ENCODE measurements at regions not wholly inside any gene's neighbourhood (a gene's known extent, or its start where the extent isn't known, plus 50 kb on each side); places are given as distances from the start of the nearest gene placed in this dataset.

DNA sequence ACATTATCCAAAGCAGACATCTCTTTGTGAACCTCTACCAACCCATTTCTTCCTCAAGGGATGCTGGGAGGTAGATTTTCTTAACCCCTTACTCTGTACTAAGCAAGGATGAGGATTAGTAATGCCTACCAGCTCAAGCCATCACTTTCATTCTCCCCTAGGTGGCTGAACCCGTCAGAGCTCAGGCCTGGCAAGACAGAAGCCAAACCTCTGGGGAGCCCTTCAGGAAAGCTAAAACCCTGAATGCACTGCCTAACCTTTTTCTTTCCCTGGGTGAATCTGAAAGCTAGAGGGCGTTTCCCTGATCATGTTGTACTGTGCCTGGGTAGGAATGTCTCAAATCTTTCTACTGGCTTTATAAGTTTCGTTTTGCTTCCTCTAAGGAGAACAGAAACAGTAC, 617.3 kb downstream of the RPL10L start:
- Mint-ChIP-seq H3K9me3 (ENCODE audit: unreplicated experiment) (no peaks in the 10 kb centered on the region), H3K27me3 (ENCODE audit: insufficient read depth, unreplicated experiment) (peaks cover 3% of the 10 kb centered on the region), H3K27ac (ENCODE audit: unreplicated experiment) (no peak overlapping the region), H3K36me3 (ENCODE audit: insufficient read depth, unreplicated experiment) (no peaks in the 10 kb centered on the region), H3K4me3 (ENCODE audit: unreplicated experiment) (no peak overlapping the region), H3K4me1 (ENCODE audit: low read depth, unreplicated experiment) (no peaks in the 10 kb centered on the region)
- Histone ChIP-seq H3K36me3 (ENCODE audit: control insufficient read depth, insufficient read depth, low read length) (no peaks in the 10 kb centered on the region), H3K27me3 (replicated peaks; ENCODE audit: control insufficient read depth, insufficient read depth, low read length) (no peaks in the 10 kb centered on the region), H3K4me3 (ENCODE audit: low read depth, low read length) (no peak overlapping the region), H3K4me1 (no peaks in the 10 kb centered on the region), H3K9me3 (no peaks in the 10 kb centered on the region)
- TF ChIP-seq, protein P1, sequence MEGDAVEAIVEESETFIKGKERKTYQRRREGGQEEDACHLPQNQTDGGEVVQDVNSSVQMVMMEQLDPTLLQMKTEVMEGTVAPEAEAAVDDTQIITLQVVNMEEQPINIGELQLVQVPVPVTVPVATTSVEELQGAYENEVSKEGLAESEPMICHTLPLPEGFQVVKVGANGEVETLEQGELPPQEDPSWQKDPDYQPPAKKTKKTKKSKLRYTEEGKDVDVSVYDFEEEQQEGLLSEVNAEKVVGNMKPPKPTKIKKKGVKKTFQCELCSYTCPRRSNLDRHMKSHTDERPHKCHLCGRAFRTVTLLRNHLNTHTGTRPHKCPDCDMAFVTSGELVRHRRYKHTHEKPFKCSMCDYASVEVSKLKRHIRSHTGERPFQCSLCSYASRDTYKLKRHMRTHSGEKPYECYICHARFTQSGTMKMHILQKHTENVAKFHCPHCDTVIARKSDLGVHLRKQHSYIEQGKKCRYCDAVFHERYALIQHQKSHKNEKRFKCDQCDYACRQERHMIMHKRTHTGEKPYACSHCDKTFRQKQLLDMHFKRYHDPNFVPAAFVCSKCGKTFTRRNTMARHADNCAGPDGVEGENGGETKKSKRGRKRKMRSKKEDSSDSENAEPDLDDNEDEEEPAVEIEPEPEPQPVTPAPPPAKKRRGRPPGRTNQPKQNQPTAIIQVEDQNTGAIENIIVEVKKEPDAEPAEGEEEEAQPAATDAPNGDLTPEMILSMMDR (IDR thresholded peaks at IDR 0.05; ENCODE audit: insufficient read depth in 1 of 2, low read depth in 1 of 2, low read length in 1 of 2, severe bottlenecking in 1 of 2, unreplicated experiment in 1 of 2) = no peak
- ChIA-PET CTCF (no interaction called here), POLR2A (no interaction called here)
- intact Hi-C loops (cut with micrococcal nuclease; ENCODE audit: unreplicated experiment) = no loop called here
- no peak for DNase-seq
- BruUV-seq (replicated peaks) = no TSS peak

DNA sequence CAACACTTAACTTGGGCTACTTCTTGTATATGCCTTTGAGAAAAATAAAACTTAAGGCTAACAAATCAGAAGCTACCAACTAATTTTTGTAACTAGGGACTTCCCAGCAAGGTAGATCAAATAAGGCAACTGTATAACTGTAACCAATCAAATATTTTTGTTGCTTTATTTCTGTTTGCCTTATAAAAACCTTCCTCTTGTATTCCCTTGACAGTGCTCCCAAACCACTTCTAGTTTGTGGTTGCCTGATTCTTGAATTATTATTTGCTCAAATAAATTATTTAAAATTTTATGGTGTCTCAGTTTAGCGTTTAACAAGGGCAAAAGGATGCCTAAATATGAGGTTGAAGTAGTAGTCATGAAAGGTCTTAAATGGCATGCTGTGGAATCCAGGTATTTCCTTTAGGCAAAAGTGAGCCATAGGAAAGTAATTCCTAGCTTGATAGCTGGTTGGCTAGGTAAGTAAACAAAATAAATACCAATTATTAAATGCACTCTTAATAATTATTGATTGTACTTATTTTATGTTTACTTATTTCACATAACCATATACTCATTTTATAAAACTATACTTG, 632.6 kb downstream of the RPL10L start:
- Histone ChIP-seq H3K36me3 (ENCODE audit: control insufficient read depth, insufficient read depth, low read length) (no peaks in the 10 kb centered on the region), H3K4me1 (no peaks in the 10 kb centered on the region), H3K27me3 (replicated peaks; ENCODE audit: control insufficient read depth, insufficient read depth, low read length) (no peaks in the 10 kb centered on the region), H3K9me3 (no peaks in the 10 kb centered on the region), H3K4me3 (ENCODE audit: low read depth, low read length) (no peak overlapping the region)
- Mint-ChIP-seq H3K4me1 (ENCODE audit: low read depth, unreplicated experiment) (no peaks in the 10 kb centered on the region), H3K27me3 (ENCODE audit: insufficient read depth, unreplicated experiment) (peaks cover 13% of the 10 kb centered on the region), H3K36me3 (ENCODE audit: insufficient read depth, unreplicated experiment) (no peaks in the 10 kb centered on the region), H3K4me3 (ENCODE audit: unreplicated experiment) (no peak overlapping the region), H3K27ac (ENCODE audit: unreplicated experiment) (no peak overlapping the region), H3K9me3 (ENCODE audit: unreplicated experiment) (no peaks in the 10 kb centered on the region)
- TF ChIP-seq, protein P1 (IDR thresholded peaks at IDR 0.05; ENCODE audit: insufficient read depth in 1 of 2, low read depth in 1 of 2, low read length in 1 of 2, severe bottlenecking in 1 of 2, unreplicated experiment in 1 of 2) = no peak
- BruUV-seq (replicated peaks) = no TSS peak
- POLR2A ChIA-PET = no interaction called here
- intact Hi-C loops (cut with micrococcal nuclease; ENCODE audit: unreplicated experiment) = no loop called here
- CTCF ChIA-PET = no interaction called here
- DNase-seq = no peak

DNA sequence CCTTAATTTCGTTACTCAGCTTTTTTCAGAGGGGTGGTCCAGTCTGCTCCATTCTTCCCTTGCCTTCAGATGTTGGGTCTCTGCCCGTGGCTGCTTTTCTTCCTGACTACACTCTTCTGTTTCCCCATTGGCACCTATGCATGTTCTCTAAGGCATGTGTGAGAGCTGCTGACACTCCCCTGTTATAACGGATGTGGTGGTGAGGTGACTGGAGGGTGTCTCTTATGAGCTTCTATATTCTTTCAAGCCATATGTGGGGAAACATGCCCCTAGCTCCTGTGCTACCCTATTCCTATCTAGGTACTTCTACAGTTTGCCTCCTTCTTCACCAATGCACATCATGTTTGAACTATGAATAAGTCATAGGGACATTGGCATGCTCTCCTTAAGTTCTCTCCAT, 643.2 kb downstream of the RPL10L start:
- TF ChIP-seq, protein P1 (IDR thresholded peaks at IDR 0.05; ENCODE audit: insufficient read depth in 1 of 2, low read depth in 1 of 2, low read length in 1 of 2, severe bottlenecking in 1 of 2, unreplicated experiment in 1 of 2) = no peak
- no peaks in the 10 kb centered on the region for H3K36me3 ChIP-seq (ENCODE audit: control insufficient read depth, insufficient read depth, low read length)
- no peak overlapping the region for H3K4me3 Mint-ChIP-seq (ENCODE audit: unreplicated experiment)
- H3K36me3 Mint-ChIP-seq (ENCODE audit: insufficient read depth, unreplicated experiment) = no peaks in the 10 kb centered on the region
- H3K27ac Mint-ChIP-seq (ENCODE audit: unreplicated experiment) = no peak overlapping the region
- H3K9me3 ChIP-seq = no peaks in the 10 kb centered on the region
- CTCF ChIA-PET = no interaction called here
- H3K4me1 ChIP-seq = no peaks in the 10 kb centered on the region
- no peak overlapping the region for H3K4me3 ChIP-seq (ENCODE audit: low read depth, low read length)
- intact Hi-C loops (cut with micrococcal nuclease; ENCODE audit: unreplicated experiment) = no loop called here
- H3K27me3 ChIP-seq (replicated peaks; ENCODE audit: control insufficient read depth, insufficient read depth, low read length) = no peaks in the 10 kb centered on the region
- no peaks in the 10 kb centered on the region for H3K27me3 Mint-ChIP-seq (ENCODE audit: insufficient read depth, unreplicated experiment)
- DNase-seq = no peak
- BruUV-seq (replicated peaks) = no TSS peak
- POLR2A ChIA-PET = no interaction called here
- H3K4me1 Mint-ChIP-seq (ENCODE audit: low read depth, unreplicated experiment) = no peaks in the 10 kb centered on the region
- peaks cover 13% of the 10 kb centered on the region for H3K9me3 Mint-ChIP-seq (ENCODE audit: unreplicated experiment)
